ENCODE measurements at regions not wholly inside any gene's neighbourhood (a gene's known extent, or its start where the extent isn't known, plus 50 kb on each side); places are given as distances from the start of the nearest gene placed in this dataset.

DNA sequence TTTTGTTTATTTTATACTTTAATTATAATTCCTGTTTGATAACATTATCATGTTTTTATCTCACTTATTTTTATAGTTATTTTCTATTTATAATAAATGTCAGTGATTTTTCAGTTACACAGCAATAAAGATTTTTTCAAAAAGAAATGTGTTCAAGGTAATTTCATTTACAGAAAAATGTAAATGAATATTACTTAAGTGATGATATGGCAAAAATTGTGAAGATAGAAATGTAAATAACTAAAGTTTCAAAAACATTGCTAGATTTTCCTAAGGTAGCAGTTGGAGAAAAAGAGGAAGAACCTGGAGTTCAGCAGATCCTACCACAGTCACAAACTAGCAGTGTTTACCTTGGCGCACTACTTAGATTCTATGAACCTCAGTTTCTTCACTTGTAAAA is 202.6 kb downstream of the RFPL4B start:
- no peak overlapping the region for H3K4me3 ChIP-seq
- H3K9me3 ChIP-seq (replicated peaks) = no peaks in the 10 kb centered on the region
- no peaks in the 10 kb centered on the region for H3K36me3 ChIP-seq
- H3K27me3 ChIP-seq (replicated peaks) = no peaks in the 10 kb centered on the region
- no peak for DNase-seq (ENCODE audit: low read depth in 1 of 2, low spot score in 2 of 2)
- no peaks in the 10 kb centered on the region for H3K4me1 ChIP-seq (replicated peaks)
- H3K27ac ChIP-seq = no peak overlapping the region

DNA sequence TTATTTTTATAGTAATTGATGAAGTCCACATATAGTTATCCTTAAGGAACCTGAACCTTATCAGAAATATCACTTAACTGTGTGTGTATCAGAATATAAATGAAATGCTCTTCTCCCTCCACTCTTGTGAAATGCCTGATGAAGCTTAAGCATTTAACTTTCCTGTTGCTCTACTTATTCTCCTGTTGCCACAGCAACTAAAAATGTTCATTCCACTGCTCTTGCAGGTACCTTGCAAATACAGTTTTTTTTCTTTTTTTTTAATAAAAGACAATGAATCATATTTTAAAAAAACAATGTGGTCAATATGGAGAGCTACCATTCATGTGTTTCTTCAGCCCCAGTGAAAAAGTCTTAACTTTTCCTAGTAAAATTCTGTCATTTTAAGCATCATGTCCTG is 210.3 kb downstream of the RFPL4B start:
- no peak for DNase-seq (ENCODE audit: low read depth in 1 of 2, low spot score in 2 of 2)

DNA sequence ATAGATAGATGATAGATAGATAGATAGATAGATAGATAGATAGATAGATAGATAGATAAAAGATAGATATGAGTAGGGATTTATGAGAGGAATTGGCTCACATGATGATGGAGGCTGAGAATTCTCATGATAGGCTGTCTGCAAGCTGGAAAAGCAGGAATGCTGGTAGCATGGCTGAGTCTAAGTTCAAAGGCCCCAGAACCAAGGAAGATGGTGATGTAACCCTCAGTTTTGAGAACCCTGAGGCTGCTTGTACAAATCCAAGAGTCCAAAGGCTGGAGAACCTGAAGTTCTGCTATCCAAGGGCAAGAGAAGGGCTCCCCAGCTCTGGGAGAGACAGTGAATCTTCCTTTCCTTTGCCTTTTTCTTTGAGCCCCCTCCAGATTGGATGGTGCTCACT is 210.8 kb downstream of the RFPL4B start:
- Histone ChIP-seq H3K4me3 (no peak overlapping the region), H3K36me3 (no peaks in the 10 kb centered on the region), H3K4me1 (replicated peaks) (peaks cover 14% of the 10 kb centered on the region), H3K27me3 (replicated peaks) (no peaks in the 10 kb centered on the region), H3K27ac (no peak overlapping the region), H3K9me3 (replicated peaks) (no peaks in the 10 kb centered on the region)
- DNase-seq (ENCODE audit: low read depth in 1 of 2, low spot score in 2 of 2) = no peak

More for the DNA sequence above, 210.3 kb downstream of the RFPL4B start:
- Histone ChIP-seq H3K4me3 (no peak overlapping the region), H3K9me3 (replicated peaks) (no peaks in the 10 kb centered on the region), H3K27ac (no peak overlapping the region), H3K36me3 (no peaks in the 10 kb centered on the region), H3K4me1 (replicated peaks) (peaks cover 9% of the 10 kb centered on the region), H3K27me3 (replicated peaks) (no peaks in the 10 kb centered on the region)

DNA sequence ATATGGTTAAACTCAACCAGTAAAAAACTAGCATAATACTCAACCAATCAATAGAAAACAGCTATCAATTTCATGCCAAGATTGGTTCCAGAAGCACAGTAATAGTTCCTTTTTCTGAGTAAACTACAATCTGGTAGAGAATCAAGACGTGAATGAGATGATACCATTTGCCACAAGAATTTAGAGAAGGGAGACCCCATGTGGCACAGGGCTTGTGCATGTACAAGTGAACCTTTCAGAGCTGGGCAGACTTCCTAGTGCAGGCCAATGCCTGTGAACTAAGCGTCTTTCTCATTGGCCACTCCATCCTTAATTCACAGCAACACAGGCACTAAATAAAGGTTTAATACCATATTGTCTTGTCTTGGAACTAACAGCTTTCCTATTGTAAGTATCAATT is 213.5 kb downstream of the RFPL4B start:
- peaks cover 27% of the 10 kb centered on the region for H3K4me1 ChIP-seq (replicated peaks)
- H3K9me3 ChIP-seq (replicated peaks) = no peaks in the 10 kb centered on the region
- no peak overlapping the region for H3K4me3 ChIP-seq
- no peak overlapping the region for H3K27ac ChIP-seq
- no peaks in the 10 kb centered on the region for H3K27me3 ChIP-seq (replicated peaks)
- no peaks in the 10 kb centered on the region for H3K36me3 ChIP-seq
- DNase-seq (ENCODE audit: low read depth in 1 of 2, low spot score in 2 of 2) = no peak

DNA sequence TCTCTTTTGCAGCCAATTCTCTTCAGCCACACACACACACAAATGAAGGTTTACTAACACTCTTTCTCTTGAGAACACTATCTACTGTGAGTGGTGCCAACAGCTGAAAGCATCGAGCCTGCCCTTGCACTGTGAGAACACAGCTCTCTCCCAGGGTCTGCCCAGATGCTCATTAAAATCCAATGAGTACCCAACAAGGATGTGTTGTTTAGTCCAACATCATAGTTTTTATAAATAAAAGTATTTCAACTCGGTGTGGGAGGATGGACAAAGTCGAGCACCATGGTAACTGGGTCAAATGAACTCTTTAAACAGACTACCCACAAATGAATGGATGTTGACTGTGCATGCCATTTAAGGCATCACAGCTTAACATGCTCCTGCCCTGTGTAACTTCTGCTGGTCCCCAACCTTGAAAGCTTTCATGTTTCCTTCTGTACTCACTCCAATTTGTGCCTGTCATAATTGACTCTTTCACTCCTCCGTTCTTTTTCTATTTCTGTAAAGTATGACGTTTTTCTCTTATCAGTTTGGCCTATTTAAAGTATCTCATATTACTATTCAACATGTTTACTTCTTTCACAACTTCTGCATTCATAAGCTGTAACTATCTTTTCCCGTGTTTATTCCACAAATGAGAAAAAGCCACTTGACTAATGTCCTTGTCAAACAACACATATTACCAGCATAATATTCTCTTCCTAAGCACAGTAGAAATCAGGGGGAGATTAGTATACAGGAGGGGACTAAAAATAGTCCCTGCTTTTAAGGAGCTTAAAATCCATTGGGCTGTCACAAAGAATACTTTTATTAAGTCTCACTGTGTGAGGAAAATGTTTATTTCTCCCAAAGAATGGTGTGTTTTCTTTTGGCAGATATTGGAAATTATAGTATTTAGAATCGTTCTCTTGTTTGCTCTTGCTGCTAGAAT is 215.4 kb downstream of the RFPL4B start:
- Histone ChIP-seq H3K9me3 (replicated peaks) (no peaks in the 10 kb centered on the region), H3K36me3 (no peaks in the 10 kb centered on the region), H3K27ac (peak overlapping the region; percentile 87), H3K4me1 (replicated peaks) (peaks cover 27% of the 10 kb centered on the region), H3K4me3 (no peak overlapping the region), H3K27me3 (replicated peaks) (no peaks in the 10 kb centered on the region)
- no peak for DNase-seq (ENCODE audit: low read depth in 1 of 2, low spot score in 2 of 2)

DNA sequence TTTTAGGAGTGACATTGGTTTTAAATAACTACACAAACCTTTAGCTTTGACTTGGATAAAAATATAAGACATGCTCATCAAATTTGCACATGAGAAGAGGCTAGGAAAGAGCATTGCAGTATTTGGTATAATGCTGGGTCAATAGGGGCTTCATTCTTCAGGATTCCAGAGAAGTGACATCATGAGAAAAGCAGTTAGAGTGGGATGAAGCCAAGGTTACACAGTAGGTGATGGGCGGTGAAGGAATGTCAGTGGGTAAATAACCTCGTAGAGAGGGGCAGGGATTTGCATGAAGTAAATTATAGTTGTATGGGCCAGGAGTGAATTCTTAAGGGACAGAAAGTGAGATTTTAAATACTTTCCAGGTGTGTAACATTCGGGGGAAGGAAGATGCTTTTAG is 216.2 kb downstream of the RFPL4B start:
- Histone ChIP-seq H3K27ac (peak overlapping the region; percentile 87), H3K27me3 (replicated peaks) (no peaks in the 10 kb centered on the region), H3K36me3 (no peaks in the 10 kb centered on the region), H3K4me3 (no peak overlapping the region), H3K9me3 (replicated peaks) (no peaks in the 10 kb centered on the region), H3K4me1 (replicated peaks) (peaks cover 27% of the 10 kb centered on the region)
- peak; percentile 76 to 92 for DNase-seq (ENCODE audit: low read depth in 1 of 2, low spot score in 2 of 2)

DNA sequence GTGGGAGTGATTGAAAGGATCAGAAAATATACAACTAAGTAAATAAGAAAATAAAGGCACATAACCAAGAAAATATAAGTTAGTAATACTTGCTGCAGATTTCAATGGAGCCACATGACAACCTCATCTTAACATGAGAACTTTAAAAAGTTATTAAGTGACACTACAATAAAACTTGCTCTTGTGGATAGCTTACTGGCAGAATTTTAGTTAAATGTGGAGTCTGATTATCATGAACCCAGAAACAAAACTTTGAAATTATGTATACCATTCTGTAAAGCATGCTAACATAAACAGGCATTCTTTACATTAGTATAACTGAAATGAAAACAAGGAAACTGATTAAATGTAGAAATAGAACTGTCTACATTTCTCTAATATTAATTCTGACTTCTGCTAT is 220.9 kb downstream of the RFPL4B start:
- H3K9me3 ChIP-seq (replicated peaks) = no peaks in the 10 kb centered on the region
- H3K27ac ChIP-seq = no peak overlapping the region

DNA sequence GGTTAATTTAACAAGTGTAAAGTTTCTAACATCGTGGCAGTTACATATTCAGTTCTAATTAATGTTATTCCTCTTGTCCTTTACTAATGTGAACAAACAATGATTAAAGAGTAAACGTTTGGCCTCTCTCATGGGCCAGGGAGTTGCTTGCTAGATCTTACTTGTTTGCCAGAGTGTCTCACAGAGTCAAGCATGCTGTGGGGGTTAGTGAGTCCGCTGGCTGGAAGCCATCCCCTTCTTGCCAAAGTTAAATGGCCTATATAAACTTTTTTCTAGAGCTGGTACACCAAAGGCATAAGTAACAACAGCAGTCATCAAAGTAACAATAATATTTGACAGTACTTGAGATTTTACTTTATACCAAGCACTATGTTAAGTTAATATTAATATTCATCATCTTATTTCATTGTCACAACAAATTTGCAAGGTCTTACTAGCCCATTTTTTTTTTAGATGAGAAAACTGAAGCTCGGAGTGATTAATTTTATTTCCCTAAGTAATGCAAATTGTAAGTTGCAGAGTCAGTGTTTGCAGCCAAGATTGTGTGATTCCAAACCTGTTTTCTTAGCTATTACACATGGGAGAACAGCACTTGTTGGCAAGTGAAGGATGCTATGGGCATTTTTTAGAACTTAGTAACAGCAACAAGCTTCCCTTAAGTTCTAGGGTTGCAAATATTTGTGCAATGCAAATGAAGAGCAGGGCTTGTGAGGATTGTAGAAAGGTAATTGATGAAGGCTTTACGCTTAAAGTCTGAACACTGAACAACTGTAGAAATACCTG is 224.5 kb downstream of the RFPL4B start:
- Histone ChIP-seq H3K27ac (no peak overlapping the region), H3K27me3 (replicated peaks) (no peaks in the 10 kb centered on the region), H3K9me3 (replicated peaks) (no peaks in the 10 kb centered on the region), H3K4me1 (replicated peaks) (no peaks in the 10 kb centered on the region), H3K4me3 (no peak overlapping the region), H3K36me3 (no peaks in the 10 kb centered on the region)
- DNase-seq (ENCODE audit: low read depth in 1 of 2, low spot score in 2 of 2) = no peak

More for the DNA sequence above, 220.9 kb downstream of the RFPL4B start:
- H3K36me3 ChIP-seq = no peaks in the 10 kb centered on the region
- H3K27me3 ChIP-seq (replicated peaks) = no peaks in the 10 kb centered on the region
- DNase-seq (ENCODE audit: low read depth in 1 of 2, low spot score in 2 of 2) = no peak
- H3K4me3 ChIP-seq = no peak overlapping the region
- peaks cover 12% of the 10 kb centered on the region for H3K4me1 ChIP-seq (replicated peaks)

DNA sequence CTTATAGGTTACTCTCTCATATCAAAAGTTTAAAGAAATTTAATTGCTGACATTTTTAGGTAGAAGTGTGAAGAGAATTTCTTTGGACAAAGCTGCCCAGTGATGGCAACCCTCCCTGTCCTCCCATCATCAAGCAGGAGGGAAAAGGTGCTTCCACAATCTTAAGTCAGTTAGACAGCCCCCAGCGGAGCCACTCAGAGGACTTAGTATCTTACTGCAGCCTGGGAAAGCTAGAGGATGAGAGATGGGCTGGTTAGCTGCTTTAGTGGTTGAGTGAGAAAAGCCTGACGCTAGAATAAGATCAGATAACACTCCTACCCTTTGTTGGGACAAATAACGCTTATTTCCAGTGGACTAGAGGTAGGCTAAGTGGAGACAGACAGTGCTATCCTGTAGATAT is 227.1 kb downstream of the RFPL4B start:
- Histone ChIP-seq H3K36me3 (no peaks in the 10 kb centered on the region), H3K9me3 (replicated peaks) (no peaks in the 10 kb centered on the region), H3K4me1 (replicated peaks) (no peaks in the 10 kb centered on the region), H3K27me3 (replicated peaks) (no peaks in the 10 kb centered on the region), H3K27ac (no peak overlapping the region), H3K4me3 (no peak overlapping the region)
- no peak for DNase-seq (ENCODE audit: low read depth in 1 of 2, low spot score in 2 of 2)

DNA sequence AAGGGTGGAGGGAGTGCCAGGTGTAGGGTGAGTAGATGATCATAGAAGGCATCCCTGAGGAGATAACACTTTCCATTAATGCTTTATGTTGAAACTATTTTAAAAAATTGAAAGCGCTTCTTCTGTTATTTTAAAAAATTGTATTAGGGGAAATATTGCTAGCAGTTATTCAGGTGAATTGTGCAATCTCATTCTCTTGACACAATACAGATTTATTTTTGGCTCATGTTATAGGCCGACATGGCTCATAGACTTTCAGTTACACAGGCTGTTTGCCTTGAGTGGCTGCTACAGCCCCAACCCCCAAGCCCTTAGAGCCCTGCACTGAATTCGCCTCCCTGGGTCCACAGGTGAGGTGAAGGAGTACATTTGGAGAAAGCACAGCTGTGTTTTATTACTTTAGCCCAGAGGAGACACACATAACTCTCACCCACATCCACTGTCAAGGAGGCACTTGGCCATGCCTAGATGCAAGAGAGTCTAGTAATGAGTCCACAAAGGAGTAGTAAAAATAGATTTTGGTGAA is 228.2 kb downstream of the RFPL4B start:
- H3K27ac ChIP-seq = no peak overlapping the region
- no peak for DNase-seq (ENCODE audit: low read depth in 1 of 2, low spot score in 2 of 2)
- no peak overlapping the region for H3K4me3 ChIP-seq
- no peaks in the 10 kb centered on the region for H3K4me1 ChIP-seq (replicated peaks)
- H3K9me3 ChIP-seq (replicated peaks) = no peaks in the 10 kb centered on the region
- H3K36me3 ChIP-seq = no peaks in the 10 kb centered on the region
- no peaks in the 10 kb centered on the region for H3K27me3 ChIP-seq (replicated peaks)

DNA sequence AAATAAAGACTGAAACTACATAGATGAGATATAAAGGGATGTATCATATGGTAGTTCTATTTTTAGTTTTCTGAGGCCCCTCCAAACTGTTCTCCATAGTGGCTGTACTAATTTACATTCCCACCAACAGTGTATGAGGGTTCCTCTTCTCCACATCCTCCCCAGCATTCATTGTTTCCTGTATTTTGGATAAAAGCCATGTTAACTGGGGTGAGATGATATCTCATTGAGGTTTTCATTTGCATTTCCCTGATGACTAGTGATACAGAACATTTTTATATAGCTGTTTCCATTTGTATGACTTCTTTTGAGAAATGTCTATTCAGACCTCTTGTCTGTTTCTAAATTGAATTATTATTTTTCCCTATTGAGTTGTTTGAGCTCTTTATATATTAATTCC is 229.3 kb downstream of the RFPL4B start:
- Histone ChIP-seq H3K27me3 (replicated peaks) (no peaks in the 10 kb centered on the region), H3K9me3 (replicated peaks) (no peaks in the 10 kb centered on the region), H3K4me3 (no peak overlapping the region), H3K27ac (no peak overlapping the region), H3K36me3 (no peaks in the 10 kb centered on the region), H3K4me1 (replicated peaks) (no peaks in the 10 kb centered on the region)
- DNase-seq (ENCODE audit: low read depth in 1 of 2, low spot score in 2 of 2) = no peak

DNA sequence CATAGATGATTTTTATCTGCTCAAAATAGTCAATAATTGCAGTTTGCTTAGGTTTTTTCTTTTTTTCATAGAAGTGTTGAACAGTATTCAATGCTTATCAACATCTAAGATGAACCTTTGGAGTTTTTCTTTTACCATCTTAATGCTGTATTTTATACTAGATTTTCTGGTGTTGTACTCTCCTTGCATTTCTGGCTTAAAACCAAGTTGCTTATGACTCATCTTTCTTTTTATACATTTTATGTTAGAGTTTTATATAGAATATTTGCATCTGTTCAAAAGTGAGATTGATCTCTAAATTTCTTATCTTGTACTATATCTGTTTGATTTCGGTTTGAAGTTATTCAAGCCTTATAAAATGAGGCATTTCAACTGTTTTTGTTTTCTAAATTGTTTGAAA is 232.5 kb downstream of the RFPL4B start:
- no peaks in the 10 kb centered on the region for H3K9me3 ChIP-seq (replicated peaks)

DNA sequence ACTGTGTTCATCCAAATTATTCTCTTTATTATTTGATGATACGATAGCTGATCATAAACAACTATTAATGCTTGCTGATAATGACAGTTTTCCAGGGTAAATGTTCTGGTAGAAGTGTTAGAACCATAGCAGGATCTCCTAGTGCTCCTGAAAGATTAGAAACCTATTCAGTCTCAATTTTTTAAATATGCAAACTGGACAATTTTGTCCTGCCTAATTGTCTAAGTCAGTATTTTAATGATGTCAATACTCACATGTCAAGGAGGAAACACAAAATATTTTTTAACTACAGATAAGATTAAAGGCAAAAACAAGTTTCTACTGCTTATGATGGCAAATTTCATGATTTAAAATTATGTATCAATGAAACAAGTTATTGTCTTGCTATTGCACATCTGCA is 233.9 kb downstream of the RFPL4B start:
- DNase-seq (ENCODE audit: low read depth in 1 of 2, low spot score in 2 of 2) = no peak
- no peak overlapping the region for H3K4me3 ChIP-seq
- H3K27ac ChIP-seq = no peak overlapping the region
- H3K9me3 ChIP-seq (replicated peaks) = no peaks in the 10 kb centered on the region
- no peaks in the 10 kb centered on the region for H3K4me1 ChIP-seq (replicated peaks)
- H3K36me3 ChIP-seq = no peaks in the 10 kb centered on the region
- no peaks in the 10 kb centered on the region for H3K27me3 ChIP-seq (replicated peaks)

More for the DNA sequence above, 232.5 kb downstream of the RFPL4B start:
- Histone ChIP-seq H3K27me3 (replicated peaks) (no peaks in the 10 kb centered on the region), H3K27ac (no peak overlapping the region), H3K4me1 (replicated peaks) (no peaks in the 10 kb centered on the region), H3K4me3 (no peak overlapping the region), H3K36me3 (no peaks in the 10 kb centered on the region)
- DNase-seq (ENCODE audit: low read depth in 1 of 2, low spot score in 2 of 2) = no peak

DNA sequence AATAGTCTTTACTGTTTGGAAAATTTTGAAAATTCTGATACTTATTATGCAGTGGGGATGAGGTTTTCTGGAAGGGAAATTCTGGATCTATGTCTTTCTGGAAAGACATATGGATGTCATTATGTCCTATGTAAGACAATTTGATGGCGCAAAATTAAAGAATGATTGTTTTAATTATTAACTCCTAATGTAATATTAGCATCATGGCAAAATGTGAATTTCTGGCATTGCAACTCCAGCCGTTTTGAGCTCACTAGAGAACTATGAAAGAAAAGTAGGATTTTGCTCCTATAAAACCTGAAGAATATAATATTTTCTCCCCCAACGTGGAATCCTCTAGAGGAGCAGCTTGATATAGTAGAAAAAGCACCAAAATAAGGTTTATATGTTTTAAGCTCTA is 243.2 kb downstream of the RFPL4B start:
- H3K4me1 ChIP-seq (replicated peaks) = no peaks in the 10 kb centered on the region; the same call in 1 of the 2 replicates

More for the DNA sequence above, 243.2 kb downstream of the RFPL4B start:
- H3K4me3 ChIP-seq = no peak overlapping the region
- no peaks in the 10 kb centered on the region for H3K9me3 ChIP-seq (replicated peaks)
- no peaks in the 10 kb centered on the region for H3K36me3 ChIP-seq
- H3K27ac ChIP-seq = no peak overlapping the region
- DNase-seq (ENCODE audit: low read depth in 1 of 2, low spot score in 2 of 2) = no peak
- H3K27me3 ChIP-seq (replicated peaks) = no peaks in the 10 kb centered on the region

All from SJSA1 (cell line).